Karpas-422 (cell line): ENCODE measurements at regions not wholly inside any gene's neighbourhood (a gene's known extent, or its start where the extent isn't known, plus 50 kb on each side); places are given as distances from the start of the nearest gene placed in this dataset.
A peak's percentile ranks its signal among the peaks of the same experiment; 100 is the strongest.

ENCODE experiments used
- DNase-seq: peaks from one replicate; pipeline ENCODE4 v3.0.0-alpha.2; 2015
- H2AFZ ChIP-seq: fragments of 200-600 bp; sonication (generic); 2 replicates; pipeline ENCODE4 v1.6.1; 2014; ENCODE audit warnings: antibody characterized with exemption, low read length, mixed read lengths
- H3K27ac ChIP-seq: fragments of 200-600 bp; sonication (generic); 2 replicates; pipeline ENCODE4 v1.5.1; 2014; ENCODE audit warnings: mild to moderate bottlenecking, low read length, moderate library complexity
- H3K27me3 ChIP-seq: fragments of 200-600 bp; sonication (generic); 2 replicates; pipeline ENCODE4 v1.6.1; 2014; ENCODE audit warnings: low read length, mixed read lengths
- H3K36me3 ChIP-seq: fragments of 200-600 bp; sonication (generic); 2 replicates; pipeline ENCODE4 v1.6.1; 2014; ENCODE audit warnings: low read length, mixed read lengths; ENCODE audit not compliant: insufficient read depth
- H3K4me1 ChIP-seq: fragments of 200-600 bp; sonication (generic); 2 replicates; pipeline ENCODE4 v1.6.1; 2014; ENCODE audit warnings: mild to moderate bottlenecking, low read length, mixed read lengths
- H3K4me2 ChIP-seq: fragments of 200-600 bp; sonication (generic); 2 replicates; pipeline ENCODE4 v1.6.1; 2014; ENCODE audit warnings: low read length, low read depth, mild to moderate bottlenecking; ENCODE audit not compliant: poor library complexity, severe bottlenecking
- H3K4me3 ChIP-seq: fragments of 200-600 bp; sonication (generic); 2 replicates; pipeline ENCODE4 v1.5.1; 2014; ENCODE audit warnings: mild to moderate bottlenecking, antibody characterized with exemption, low read length, mixed read lengths
- H3K79me2 ChIP-seq: fragments of 200-600 bp; sonication (generic); 2 replicates; pipeline ENCODE4 v1.6.1; 2014; ENCODE audit warnings: mild to moderate bottlenecking, low read length, mixed read lengths
- H3K9ac ChIP-seq: fragments of 200-600 bp; sonication (generic); 2 replicates; pipeline ENCODE4 v1.6.0; 2014; ENCODE audit warnings: low read length
- H3K9me2 ChIP-seq: fragments of 200-600 bp; sonication (generic), shearing (Covaris generic); replicated peaks from 2 replicates; pipeline ENCODE4 v1.6.0; 2014; ENCODE audit warnings: mild to moderate bottlenecking, low read length, moderate library complexity; ENCODE audit not compliant: insufficient read depth
- H3K9me3 ChIP-seq: fragments of 300-700, 200-600 bp; sonication (generic); 2 replicates; pipeline ENCODE4 v1.6.1; 2014; ENCODE audit warnings: low read length, mixed read lengths
- H4K20me1 ChIP-seq: fragments of 200-600 bp; sonication (generic); 2 replicates; pipeline ENCODE4 v1.6.1; 2014; ENCODE audit warnings: mild to moderate bottlenecking, antibody characterized with exemption, low read length, low read depth; ENCODE audit not compliant: insufficient read depth

DNA sequence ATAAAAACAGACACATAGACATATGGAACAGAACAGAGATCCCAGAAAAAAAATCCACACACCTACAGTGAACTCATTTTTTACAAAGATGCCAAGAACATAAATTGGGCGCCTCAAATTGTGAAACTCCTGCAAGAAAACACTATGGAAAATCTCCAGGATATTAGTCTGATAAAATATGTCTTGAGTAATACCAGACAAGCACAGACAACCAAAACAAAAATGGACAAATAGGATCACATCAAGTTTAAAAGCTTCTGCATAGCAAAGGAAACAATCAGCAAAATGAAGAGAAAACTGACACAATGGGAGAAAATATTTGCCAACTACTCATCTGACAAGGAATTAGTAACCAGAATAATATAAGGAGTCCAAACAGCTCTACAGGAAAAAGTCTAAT lies 337.3 kb upstream of the DIPK2B start:
- DNase-seq, result no peak
- Histone ChIP-seq H3K9ac (no peak overlapping the region), H3K4me1 (no peaks in the 10 kb centered on the region), H4K20me1 (no peaks in the 10 kb centered on the region), H3K4me2 (no peak overlapping the region), H3K27ac (no peak overlapping the region), H3K9me3 (no peaks in the 10 kb centered on the region; the same call in 1 of the 2 replicates), H3K9me2 (no peaks in the 10 kb centered on the region; the same call in 1 of the 2 replicates), H2AFZ (no peak overlapping the region), H3K4me3 (no peak overlapping the region), H3K36me3 (no peaks in the 10 kb centered on the region), H3K79me2 (no peaks in the 10 kb centered on the region), H3K27me3 (no peaks in the 10 kb centered on the region)

DNA sequence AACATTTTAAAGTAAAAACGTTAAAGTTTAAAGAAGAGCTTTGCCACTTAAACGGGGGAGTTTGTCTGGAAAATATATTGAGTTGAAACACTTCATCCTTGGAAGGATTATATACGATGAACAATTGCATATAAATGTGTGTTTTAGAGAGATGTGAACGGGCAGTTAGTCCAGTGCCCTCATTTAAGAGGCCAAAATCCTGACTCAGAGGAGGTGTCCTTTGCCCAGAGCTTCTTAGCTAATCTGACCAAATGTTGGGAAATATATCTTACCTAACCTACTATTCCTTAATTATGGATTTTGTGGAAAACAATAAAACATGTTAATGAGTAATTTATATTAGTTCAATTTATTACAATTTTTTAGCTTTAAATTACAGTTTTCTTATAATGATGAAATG lies 327.2 kb upstream of the DIPK2B start:
- Histone ChIP-seq H3K27ac (no peak overlapping the region), H3K4me2 (no peak overlapping the region)

DNA sequence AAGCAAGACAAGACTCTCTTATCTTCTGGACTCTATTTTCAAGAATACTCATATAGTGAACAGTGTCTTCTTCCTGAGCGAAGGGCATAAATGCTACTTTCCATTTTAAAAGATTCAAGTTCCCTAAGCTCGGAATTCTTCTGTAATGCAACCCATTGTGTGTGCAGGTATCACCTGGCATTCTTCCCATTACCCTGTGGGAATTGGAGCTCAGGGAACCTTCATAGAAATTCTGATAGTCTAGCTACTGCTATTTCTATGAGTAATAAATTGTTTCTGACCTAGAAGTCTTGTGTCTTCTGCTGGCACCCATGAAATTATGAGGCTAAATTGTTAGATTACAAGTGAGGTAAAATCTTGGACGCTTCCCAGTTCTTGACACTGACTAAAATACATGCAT lies 324.1 kb upstream of the DIPK2B start:
- no peak overlapping the region for H3K9ac ChIP-seq
- no peak overlapping the region for H3K4me3 ChIP-seq
- H3K36me3 ChIP-seq, result no peaks in the 10 kb centered on the region
- no peaks in the 10 kb centered on the region for H3K9me3 ChIP-seq
- H3K79me2 ChIP-seq, result no peaks in the 10 kb centered on the region
- no peaks in the 10 kb centered on the region for H4K20me1 ChIP-seq
- H3K27ac ChIP-seq, result no peak overlapping the region
- no peaks in the 10 kb centered on the region for H3K27me3 ChIP-seq
- no peaks in the 10 kb centered on the region; the same call in 1 of the 2 replicates for H3K9me2 ChIP-seq
- no peak for DNase-seq
- H2AFZ ChIP-seq, result no peak overlapping the region
- H3K4me1 ChIP-seq, result no peaks in the 10 kb centered on the region
- H3K4me2 ChIP-seq, result no peak overlapping the region

More for the DNA sequence above, 327.2 kb upstream of the DIPK2B start:
- no peak for DNase-seq
- Histone ChIP-seq H2AFZ (no peak overlapping the region), H4K20me1 (no peaks in the 10 kb centered on the region), H3K36me3 (no peaks in the 10 kb centered on the region), H3K9ac (no peak overlapping the region), H3K27me3 (no peaks in the 10 kb centered on the region), H3K4me1 (no peaks in the 10 kb centered on the region), H3K79me2 (no peaks in the 10 kb centered on the region), H3K9me2 (no peaks in the 10 kb centered on the region; the same call in 1 of the 2 replicates), H3K9me3 (no peaks in the 10 kb centered on the region), H3K4me3 (no peak overlapping the region)

DNA sequence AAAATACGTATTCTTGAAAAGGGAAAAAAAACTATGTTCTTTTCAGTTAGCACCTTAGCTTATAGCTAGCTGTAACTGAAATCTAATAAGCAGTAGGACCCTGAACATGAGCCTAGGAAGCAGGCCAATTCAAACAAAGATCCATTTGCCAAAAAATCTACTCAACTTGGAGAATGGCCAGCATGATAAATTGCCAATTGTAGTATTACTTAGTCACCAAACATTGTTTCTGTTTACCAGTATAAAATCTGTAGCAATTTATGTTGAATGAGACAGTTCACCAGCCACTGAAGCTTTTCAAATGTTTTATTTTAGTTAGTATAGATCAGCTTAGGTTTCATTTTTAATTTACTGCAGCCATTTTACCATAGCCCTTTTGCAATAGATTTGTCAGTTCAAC lies 323.6 kb upstream of the DIPK2B start:
- no peaks in the 10 kb centered on the region; the same call in 1 of the 2 replicates for H3K9me2 ChIP-seq
- H3K4me3 ChIP-seq, result no peak overlapping the region
- no peak overlapping the region for H3K4me2 ChIP-seq
- H3K36me3 ChIP-seq, result no peaks in the 10 kb centered on the region
- no peak overlapping the region for H2AFZ ChIP-seq
- no peak for DNase-seq
- no peak overlapping the region for H3K27ac ChIP-seq
- H3K27me3 ChIP-seq, result no peaks in the 10 kb centered on the region
- H3K4me1 ChIP-seq, result no peaks in the 10 kb centered on the region
- H4K20me1 ChIP-seq, result no peaks in the 10 kb centered on the region
- no peaks in the 10 kb centered on the region for H3K79me2 ChIP-seq
- H3K9ac ChIP-seq, result no peak overlapping the region
- H3K9me3 ChIP-seq, result no peaks in the 10 kb centered on the region

DNA sequence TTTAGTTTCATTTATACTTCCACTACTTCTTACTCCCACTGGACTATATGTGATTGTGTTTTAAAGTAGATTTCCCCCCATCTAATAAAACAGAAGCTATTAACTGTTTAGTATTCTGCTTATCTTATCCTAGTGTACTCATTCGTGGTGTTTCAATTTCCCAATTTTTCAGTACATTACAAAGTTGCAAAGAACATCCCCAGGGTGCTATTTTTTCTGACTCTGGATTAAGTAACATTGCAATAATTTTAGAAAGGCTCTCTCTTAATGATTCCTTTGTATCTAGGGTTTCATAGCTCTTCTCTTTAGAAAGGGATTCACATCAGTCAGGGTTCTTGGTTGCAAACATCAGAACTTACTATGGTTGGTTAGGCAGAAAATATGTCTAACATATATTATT lies 317.9 kb upstream of the DIPK2B start:
- H3K79me2 ChIP-seq, result no peaks in the 10 kb centered on the region
- H3K27ac ChIP-seq, result no peak overlapping the region
- no peaks in the 10 kb centered on the region for H3K27me3 ChIP-seq
- H3K36me3 ChIP-seq, result no peaks in the 10 kb centered on the region
- no peaks in the 10 kb centered on the region for H3K9me2 ChIP-seq
- H3K9me3 ChIP-seq, result no peaks in the 10 kb centered on the region
- H4K20me1 ChIP-seq, result no peaks in the 10 kb centered on the region
- DNase-seq, result no peak
- no peaks in the 10 kb centered on the region for H3K4me1 ChIP-seq
- H3K4me3 ChIP-seq, result no peak overlapping the region
- no peak overlapping the region for H3K9ac ChIP-seq
- no peak overlapping the region for H2AFZ ChIP-seq
- no peak overlapping the region for H3K4me2 ChIP-seq

DNA sequence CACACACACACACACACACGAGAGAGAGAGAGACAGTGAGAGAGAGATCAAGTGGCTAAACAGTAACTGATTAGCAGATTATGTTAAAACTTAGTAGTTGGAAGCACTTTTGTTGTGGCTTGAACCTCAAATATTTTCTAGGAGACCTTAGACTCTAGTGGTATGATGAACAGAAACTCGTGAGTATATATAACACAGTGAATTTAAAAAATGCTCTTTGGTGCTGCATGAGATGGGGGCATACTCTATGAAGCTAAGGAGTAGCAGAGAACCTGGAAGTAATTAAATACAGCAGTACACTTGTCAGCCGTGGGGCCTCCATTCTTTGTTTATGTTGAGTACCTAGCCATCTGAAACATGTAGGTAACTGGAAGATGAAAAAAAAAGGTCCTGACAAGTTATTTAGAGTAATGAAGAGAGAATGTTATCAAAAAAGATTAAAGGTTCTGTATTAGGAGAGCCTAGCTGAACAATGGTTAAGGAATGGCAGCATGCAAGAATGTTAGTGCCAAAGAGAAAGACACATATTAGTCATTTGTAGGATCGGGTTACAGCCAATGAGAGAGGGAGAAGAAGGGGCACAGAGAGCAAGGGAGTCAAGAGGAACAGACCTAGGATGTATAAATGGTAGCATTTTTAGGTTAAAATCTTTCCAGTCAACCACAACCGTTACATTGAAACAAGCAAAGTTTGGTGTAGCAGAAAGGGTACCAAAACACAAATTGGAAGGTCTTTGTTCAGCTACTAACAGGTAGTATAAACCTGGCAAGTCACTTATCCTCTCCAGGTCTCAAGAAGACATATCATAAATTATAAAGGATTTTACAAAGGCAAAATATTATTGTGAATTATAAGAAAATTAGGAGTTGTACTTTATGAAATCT lies 316.7 kb upstream of the DIPK2B start:
- Histone ChIP-seq H3K27me3 (no peaks in the 10 kb centered on the region), H3K36me3 (no peaks in the 10 kb centered on the region), H3K4me1 (no peaks in the 10 kb centered on the region), H3K9me3 (no peaks in the 10 kb centered on the region), H3K79me2 (no peaks in the 10 kb centered on the region), H4K20me1 (no peaks in the 10 kb centered on the region), H3K4me2 (no peak overlapping the region), H3K9ac (no peak overlapping the region), H3K27ac (no peak overlapping the region), H3K4me3 (no peak overlapping the region), H3K9me2 (no peaks in the 10 kb centered on the region), H2AFZ (no peak overlapping the region)
- DNase-seq, result no peak

DNA sequence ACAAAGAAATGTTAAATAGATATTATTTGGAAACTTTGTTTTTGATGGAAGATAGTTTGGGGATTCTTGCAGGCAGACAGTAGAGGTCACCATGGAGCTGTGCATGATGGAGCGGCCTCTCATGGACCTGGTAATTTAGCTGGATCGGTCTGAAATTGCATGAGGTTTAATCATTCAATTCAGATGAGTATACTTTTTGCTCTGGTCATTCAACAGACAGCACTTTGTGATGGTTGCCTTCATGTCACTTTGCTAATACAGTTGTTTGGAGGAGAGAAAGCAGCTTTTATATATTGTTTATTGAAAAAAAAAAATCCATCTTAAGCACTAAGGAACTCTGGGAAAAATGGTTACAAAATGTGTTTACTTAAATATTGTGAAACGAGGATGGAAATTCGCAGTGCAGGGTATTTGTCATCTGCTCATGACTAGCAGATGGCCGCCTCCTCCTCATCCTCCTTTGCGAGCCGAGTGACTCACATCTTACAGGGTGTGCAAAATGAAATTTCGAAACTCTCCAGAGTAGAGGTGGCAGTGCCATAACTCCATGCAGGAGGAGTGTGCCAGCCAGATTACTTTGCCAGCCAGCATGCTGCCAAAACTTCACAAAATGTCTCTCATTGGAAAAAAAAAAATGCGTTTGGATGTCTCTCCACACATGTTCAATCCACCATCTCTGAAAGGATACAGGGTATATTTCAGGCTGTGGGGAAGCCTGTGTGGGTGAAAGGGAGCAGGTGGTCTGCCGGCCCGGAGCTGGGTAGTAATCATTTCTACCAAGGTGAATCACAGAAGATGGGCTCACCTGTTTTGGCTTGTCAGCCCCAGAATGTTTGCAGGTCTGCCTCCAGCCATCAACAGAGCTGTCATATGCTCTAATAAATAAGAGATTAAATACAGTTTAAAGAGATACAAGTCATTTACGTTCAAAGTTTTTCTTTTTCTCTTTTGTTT lies 314.9 kb upstream of the DIPK2B start:
- H3K9me3 ChIP-seq, result no peaks in the 10 kb centered on the region
- no peaks in the 10 kb centered on the region for H3K4me1 ChIP-seq
- no peaks in the 10 kb centered on the region for H3K36me3 ChIP-seq
- no peaks in the 10 kb centered on the region for H3K79me2 ChIP-seq
- H3K27me3 ChIP-seq, result no peaks in the 10 kb centered on the region
- no peak overlapping the region for H3K4me3 ChIP-seq
- DNase-seq, result peak; percentile 64
- no peak overlapping the region for H3K27ac ChIP-seq
- H3K9ac ChIP-seq, result no peak overlapping the region
- H2AFZ ChIP-seq, result no peak overlapping the region
- no peaks in the 10 kb centered on the region for H4K20me1 ChIP-seq
- H3K9me2 ChIP-seq, result no peaks in the 10 kb centered on the region
- no peak overlapping the region for H3K4me2 ChIP-seq

DNA sequence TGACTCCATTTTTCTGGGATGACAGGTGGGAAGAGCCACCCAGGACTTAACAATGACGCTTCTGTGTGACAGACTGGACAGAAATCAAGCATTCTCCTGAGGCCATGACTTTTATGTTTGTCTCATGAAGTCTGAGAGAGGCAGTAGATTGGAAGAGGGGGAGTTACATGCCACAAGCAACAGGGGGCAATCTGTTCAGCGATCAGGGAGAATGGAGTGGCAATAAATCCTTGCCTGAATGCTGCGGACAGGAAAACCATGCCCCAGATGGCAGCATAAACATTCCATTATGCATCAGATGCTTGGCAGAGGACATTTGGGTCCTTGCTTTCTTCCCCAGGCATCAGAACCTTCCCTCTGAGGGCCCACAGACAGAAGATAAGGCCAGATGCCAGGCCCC lies 312.4 kb upstream of the DIPK2B start:
- Histone ChIP-seq H4K20me1 (no peaks in the 10 kb centered on the region), H3K4me2 (no peak overlapping the region), H3K9ac (no peak overlapping the region), H3K79me2 (no peaks in the 10 kb centered on the region), H3K4me3 (no peak overlapping the region), H3K27ac (no peak overlapping the region), H3K27me3 (no peaks in the 10 kb centered on the region), H3K4me1 (no peaks in the 10 kb centered on the region), H3K9me3 (no peaks in the 10 kb centered on the region), H3K36me3 (no peaks in the 10 kb centered on the region), H3K9me2 (no peaks in the 10 kb centered on the region), H2AFZ (no peak overlapping the region)
- no peak for DNase-seq
